SK-MEL-5 (cell line): ENCODE measurements at regions not wholly inside any gene's neighbourhood (a gene's known extent, or its start where the extent isn't known, plus 50 kb on each side); places are given as distances from the start of the nearest gene placed in this dataset.

Experiments used
- DNase-seq: peaks from one replicate; pipeline ENCODE4 v3.0.0-alpha.2; 2016; ENCODE audit warnings: low read depth, low spot score
- in situ Hi-C: cut with HindIII; loops from 2 replicates; pipeline ENCODE4 v1.10.0; 2016; ENCODE audit warnings: low sequenced_read_pairs, high pct_unique_total_duplicates, low pct_unique_long_range_greater_than_20kb

- no peak for DNase-seq
- in situ Hi-C loops = no loop called here
These were observed 879.7 kb upstream of the GJE1 start for GRCh38 chr6:141252828-141253608.

GRCh38 chr6:141251286-141251685, 881.4 kb upstream of the GJE1 start:
- no peak for DNase-seq
- in situ Hi-C loops = no loop called here

GRCh38 chr6:141248021-141248799, 884.5 kb upstream of the GJE1 start:
- in situ Hi-C loops = no loop called here

GRCh38 chr6:141244366-141244765, 888.4 kb upstream of the GJE1 start:
- in situ Hi-C loops = no loop called here
- DNase-seq = no peak

More at GRCh38 chr6:141248021-141248799, 884.5 kb upstream of the GJE1 start:
- DNase-seq = no peak

- DNase-seq = no peak
- in situ Hi-C loops = no loop called here
These were observed 889.8 kb upstream of the GJE1 start for GRCh38 chr6:141242957-141243356.

GRCh38 chr6:141229296-141229695, 903.4 kb upstream of the GJE1 start:
- DNase-seq = no peak
- in situ Hi-C loops = no loop called here

GRCh38 chr6:141218583-141218982, 914.1 kb upstream of the GJE1 start:
- no peak for DNase-seq
- in situ Hi-C loops = no loop called here

- no peak for DNase-seq
- in situ Hi-C loops = no loop called here
These were observed 916.0 kb upstream of the GJE1 start for GRCh38 chr6:141216726-141217125.

- in situ Hi-C loops = no loop called here
- DNase-seq = peak; percentile 21
These were observed 920.4 kb upstream of the GJE1 start for GRCh38 chr6:141212296-141212695.

- in situ Hi-C loops = no loop called here
- DNase-seq = no peak
These were observed 920.9 kb upstream of the GJE1 start for GRCh38 chr6:141211845-141212244.

GRCh38 chr6:141210901-141211300, 921.8 kb upstream of the GJE1 start:
- no peak for DNase-seq

GRCh38 chr6:141209890-141210289, 922.8 kb upstream of the GJE1 start:
- no peak for DNase-seq
- in situ Hi-C loops = no loop called here

More at GRCh38 chr6:141210901-141211300, 921.8 kb upstream of the GJE1 start:
- in situ Hi-C loops = no loop called here

- in situ Hi-C loops = no loop called here
- no peak for DNase-seq
These were observed 924.6 kb upstream of the GJE1 start for GRCh38 chr6:141208101-141208500.

- in situ Hi-C loops = no loop called here
- DNase-seq = no peak
These were observed 928.7 kb upstream of the GJE1 start for GRCh38 chr6:141203902-141204575.

GRCh38 chr6:141202626-141203025, 930.1 kb upstream of the GJE1 start:
- in situ Hi-C loops = no loop called here
- no peak for DNase-seq

GRCh38 chr6:141199074-141199473, 933.7 kb upstream of the GJE1 start:
- DNase-seq = no peak

GRCh38 chr6:141195251-141195832, 937.4 kb upstream of the GJE1 start:
- in situ Hi-C loops = no loop called here
- peak; percentile 17 for DNase-seq

More at GRCh38 chr6:141199074-141199473, 933.7 kb upstream of the GJE1 start:
- in situ Hi-C loops = no loop called here

- in situ Hi-C loops = no loop called here
- DNase-seq = no peak
These were observed 949.4 kb upstream of the GJE1 start for GRCh38 chr6:141183368-141183767.
